Ishikawa (cell line): ENCODE measurements at regions not wholly inside any gene's neighbourhood (a gene's known extent, or its start where the extent isn't known, plus 50 kb on each side); places are given as distances from the start of the nearest gene placed in this dataset.

ENCODE experiments used
- CEBPB ChIP-seq: IDR thresholded peaks from 2 replicates; pipeline ENCODE4 v1.6.1; 2012
- CREB1 ChIP-seq: IDR thresholded peaks from 2 replicates; pipeline ENCODE4 v1.6.1; 2012; ENCODE audit warnings: low read depth
- EGR1 ChIP-seq: IDR thresholded peaks from 2 replicates; pipeline ENCODE4 v1.6.1; 2012
- EP300 ChIP-seq: IDR thresholded peaks from 2 replicates; pipeline ENCODE4 v1.6.1; 2012; ENCODE audit warnings: borderline replicate concordance
- FOXM1 ChIP-seq: IDR thresholded peaks from 2 replicates; pipeline ENCODE4 v1.6.1; 2012; ENCODE audit warnings: low read depth, borderline replicate concordance
- NFIC ChIP-seq: IDR thresholded peaks from 2 replicates; pipeline ENCODE4 v1.6.1; 2012
- REST ChIP-seq: IDR thresholded peaks from 2 replicates; pipeline ENCODE4 v1.6.1; 2012; ENCODE audit warnings: low read depth, mild to moderate bottlenecking
- TAF1 ChIP-seq: IDR thresholded peaks from 2 replicates; pipeline ENCODE4 v1.6.1; 2012; ENCODE audit warnings: low read depth, mild to moderate bottlenecking
- TCF12 ChIP-seq: IDR thresholded peaks from 2 replicates; pipeline ENCODE4 v1.6.1; 2012; ENCODE audit warnings: low read depth
- TEAD4 ChIP-seq: IDR thresholded peaks from 2 replicates; pipeline ENCODE4 v1.6.1; 2012
- USF1 ChIP-seq: IDR thresholded peaks from 2 replicates; pipeline ENCODE4 v1.6.1; 2012
- YY1 ChIP-seq: IDR thresholded peaks from 2 replicates; pipeline ENCODE4 v1.6.1; 2012; ENCODE audit warnings: low read depth

- TF ChIP-seq TCF12 (no peak), REST (no peak), EP300 (no peak), NFIC (no peak), CEBPB (no peak), CREB1 (no peak), TAF1 (no peak), YY1 (no peak), FOXM1 (no peak), TEAD4 (no peak), EGR1 (no peak), USF1 (no peak)
Measured at GRCh38 chr4:63670735-63671134, 738.5 kb downstream of the TECRL start.
